CD14-positive monocyte (primary cell): ENCODE measurements at regions not wholly inside any gene's neighbourhood (a gene's known extent, or its start where the extent isn't known, plus 50 kb on each side); places are given as distances from the start of the nearest gene placed in this dataset.

Source experiments
- DNase-seq, 3 donors: peaks; one replicate each; pipeline ENCODE4 v3.0.0-alpha.2; 2011 to 2022
- H2AFZ ChIP-seq: 2 replicates; pipeline ENCODE4 v1.6.0; 2012; ENCODE audit warnings: mild to moderate bottlenecking, low read depth, low read length, inconsistent platforms; ENCODE audit not compliant: insufficient read depth, poor library complexity, severe bottlenecking
- H3K27ac ChIP-seq, 2 donors: 1 replicate in 1 of 2; 2 replicates in 1 of 2; pipeline ENCODE4 v1.5.1; 2012 to 2013; ENCODE audit warnings: low read length in 2 of 2, control low read depth in 1 of 2, inconsistent platforms in 1 of 2, low read depth in 1 of 2, mild to moderate bottlenecking in 1 of 2
- H3K27me3 ChIP-seq, 2 donors: one replicate each; pipeline versions ENCODE4 v1.6.0 to v1.6.1; 2011 to 2013; ENCODE audit warnings: low read length in 2 of 2; ENCODE audit not compliant: control insufficient read depth in 2 of 2, insufficient read depth in 2 of 2
- H3K36me3 ChIP-seq, 2 donors: replicated peaks in 1 of 2; 1 replicate in 1 of 2; 2 replicates in 1 of 2; pipeline versions ENCODE4 v1.5.1 to v1.6.1; 2012 to 2013; ENCODE audit warnings: low read length in 2 of 2, control low read depth in 1 of 2, inconsistent platforms in 1 of 2, mild to moderate bottlenecking in 1 of 2; ENCODE audit not compliant: insufficient read depth in 2 of 2, control insufficient read depth in 1 of 2
- H3K4me1 ChIP-seq, 2 donors: 1 replicate in 1 of 2; 2 replicates in 1 of 2; pipeline versions ENCODE4 v1.5.1 to v1.6.1; 2012 to 2013; ENCODE audit warnings: low read length in 2 of 2, control low read depth in 1 of 2, inconsistent platforms in 1 of 2, mild to moderate bottlenecking in 1 of 2, moderate library complexity in 1 of 2; ENCODE audit not compliant: insufficient read depth in 2 of 2, control insufficient read depth in 1 of 2
- H3K4me2 ChIP-seq: replicated peaks from 2 replicates; pipeline ENCODE3; 2012; ENCODE audit warnings: low read length, moderate library complexity, mild to moderate bottlenecking; ENCODE audit not compliant: poor library complexity, severe bottlenecking; ENCODE audit errors: extremely low read depth
- H3K4me3 ChIP-seq, 3 experiments: fragments of 200-600 bp in 1 of 3; sonication (generic) in 1 of 3; replicated peaks in 1 of 3; 1 replicate in 2 of 3; 2 replicates in 1 of 3; pipeline ENCODE4 v1.5.1; 2011 to 2013; ENCODE audit warnings: low read length in 3 of 3, mild to moderate bottlenecking in 3 of 3, control low read depth in 2 of 3, low read depth in 2 of 3, inconsistent platforms in 1 of 3, moderate library complexity in 1 of 3
- H3K79me2 ChIP-seq: 2 replicates; pipeline ENCODE4 v1.6.0; 2012; ENCODE audit warnings: mild to moderate bottlenecking, control low read depth, inconsistent platforms, low read length, moderate library complexity; ENCODE audit not compliant: insufficient read depth
- H3K9ac ChIP-seq: 2 replicates; pipeline ENCODE4 v1.6.0; 2017; ENCODE audit warnings: low read length, mild to moderate bottlenecking; ENCODE audit not compliant: insufficient read depth, poor library complexity, severe bottlenecking
- H3K9me3 ChIP-seq, 2 donors: replicated peaks in 1 of 2; 1 replicate in 1 of 2; 2 replicates in 1 of 2; pipeline versions ENCODE4 v1.5.1 to v1.6.1; 2012 to 2013; ENCODE audit warnings: low read length in 2 of 2, control low read depth in 1 of 2; ENCODE audit not compliant: control insufficient read depth in 1 of 2, insufficient read depth in 1 of 2
- H4K20me1 ChIP-seq: 2 replicates; pipeline ENCODE4 v1.6.0; 2012; ENCODE audit warnings: mild to moderate bottlenecking, low read length, control low read depth, moderate library complexity; ENCODE audit not compliant: insufficient read depth
- H3K27ac Mint-ChIP-seq, 7 donors: one replicate each; pipeline ENCODE4 v1.8.0; 2020; ENCODE audit warnings: mild to moderate bottlenecking in 7 of 7, mixed read lengths in 7 of 7, moderate library complexity in 6 of 7, inconsistent platforms in 2 of 7
- H3K27me3 Mint-ChIP-seq, 3 donors: one replicate each; pipeline ENCODE4 v1.8.0; 2021 to 2022; ENCODE audit warnings: low read depth in 3 of 3, mild to moderate bottlenecking in 3 of 3, mixed read lengths in 3 of 3, moderate library complexity in 3 of 3, inconsistent platforms in 1 of 3
- H3K36me3 Mint-ChIP-seq, 2 donors: one replicate each; pipeline ENCODE4 v1.8.0; 2020; ENCODE audit warnings: mixed read lengths in 2 of 2, inconsistent platforms in 1 of 2, mild to moderate bottlenecking in 1 of 2
- H3K4me1 Mint-ChIP-seq: one replicate; pipeline ENCODE4 v1.8.0; 2020; ENCODE audit warnings: mild to moderate bottlenecking, mixed read lengths
- H3K4me3 Mint-ChIP-seq, 2 donors: one replicate each; pipeline ENCODE4 v1.8.0; 2020; ENCODE audit warnings: mild to moderate bottlenecking in 2 of 2, mixed read lengths in 2 of 2, moderate library complexity in 1 of 2
- H3K9me3 Mint-ChIP-seq, 7 donors: one replicate each; pipeline ENCODE4 v1.8.0; 2020 to 2022; ENCODE audit warnings: mixed read lengths in 7 of 7, mild to moderate bottlenecking in 6 of 7, moderate library complexity in 6 of 7, inconsistent platforms in 2 of 7
- CTCF ChIP-seq: fragments of 200-600 bp; IDR thresholded peaks from one replicate; pipeline ENCODE4 v1.8.0; 2022; ENCODE audit warnings: antibody characterized with exemption, mild to moderate bottlenecking
- WGBS: methylation state at CpG from one replicate; pipeline ENCODE4 v1.1.5; 2013; ENCODE audit warnings: missing lambda C conversion rate; ENCODE audit not compliant: insufficient coverage; 5-methylcytosine and 5-hydroxymethylcytosine counted together
- intact Hi-C, 2 donors: fragments of 100-400 bp; cut with micrococcal nuclease; formaldehyde crosslinking; loops; one replicate each; pipeline versions ENCODE4 v1.15.0 to v1.15.1; 2023

- Histone ChIP-seq H3K79me2 (no peaks in the 10 kb centered on the region), H3K4me2 (no peak overlapping the region), H3K4me1 (no peaks in the 10 kb centered on the region), H2AFZ (no peak overlapping the region), H4K20me1 (no peaks in the 10 kb centered on the region), H3K27ac (no peak overlapping the region), H3K27me3 (no peaks in the 10 kb centered on the region), H3K9ac (no peak overlapping the region), H3K9me3 (no peaks in the 10 kb centered on the region), H3K36me3 (no peaks in the 10 kb centered on the region), H3K4me3 (no peak overlapping the region)
- intact Hi-C loops = no loop called here
- DNase-seq = no peak
- Mint-ChIP-seq H3K27ac (peak overlapping the region in 1 of 7 donors; percentile 77), H3K36me3 (no peaks in the 10 kb centered on the region), H3K27me3 (peaks cover 0 to 2% (median 1%) of the 10 kb centered on the region in 3 donors), H3K9me3 (peaks cover 0 to 3% (median 0%) of the 10 kb centered on the region in 7 donors), H3K4me1 (no peaks in the 10 kb centered on the region), H3K4me3 (no peak overlapping the region)
- no peak for TF ChIP-seq CTCF
- 79% methylated on average over 1 of the region's 4 CpGs for WGBS
These were observed 621.8 kb downstream of the CDH26 start for GRCh38 chr20:60579941-60580515.

- no peak for TF ChIP-seq CTCF
- Histone ChIP-seq H3K36me3 (no peaks in the 10 kb centered on the region), H3K4me2 (no peak overlapping the region), H3K4me1 (no peaks in the 10 kb centered on the region), H3K4me3 (no peak overlapping the region), H2AFZ (no peak overlapping the region), H3K27ac (no peak overlapping the region), H3K9ac (no peak overlapping the region), H3K27me3 (no peaks in the 10 kb centered on the region), H3K9me3 (no peaks in the 10 kb centered on the region), H4K20me1 (no peaks in the 10 kb centered on the region), H3K79me2 (no peaks in the 10 kb centered on the region)
- WGBS = no CpG with 5 or more reads among the region's 4 CpGs
- no peak for DNase-seq
- no peak overlapping the region for H3K4me3 Mint-ChIP-seq
- no peak overlapping the region for H3K27ac Mint-ChIP-seq
- intact Hi-C loops = no loop called here
- no peaks in the 10 kb centered on the region for H3K36me3 Mint-ChIP-seq
- peaks cover 0 to 5% (median 2%) of the 10 kb centered on the region in 3 donors for H3K27me3 Mint-ChIP-seq
- peaks cover 0 to 3% (median 0%) of the 10 kb centered on the region in 7 donors for H3K9me3 Mint-ChIP-seq
- H3K4me1 Mint-ChIP-seq = no peaks in the 10 kb centered on the region
These were observed 623.4 kb downstream of the CDH26 start for GRCh38 chr20:60581606-60582115.
